Neural progenitor cell (in vitro differentiated cells): ENCODE measurements at regions not wholly inside any gene's neighbourhood (a gene's known extent, or its start where the extent isn't known, plus 50 kb on each side); places are given as distances from the start of the nearest gene placed in this dataset.

Experiments
- DNase-seq: peaks from one replicate; pipeline ENCODE4 v3.0.0-alpha.2; 2016; ENCODE audit warnings: low spot score
- H2AFZ ChIP-seq: fragments of 200-600 bp; sonication (generic); replicated peaks from 2 replicates; pipeline ENCODE4 v1.6.1; 2016; ENCODE audit warnings: antibody characterized with exemption
- H3F3A ChIP-seq: fragments of 200-600 bp; sonication (generic); 2 replicates; pipeline ENCODE4 v1.6.1; 2016; ENCODE audit warnings: antibody characterized with exemption, low read depth
- H3K27ac ChIP-seq: fragments of 200-600 bp; sonication (generic); 2 replicates; pipeline ENCODE4 v1.5.1; 2016; ENCODE audit warnings: mild to moderate bottlenecking
- H3K27me3 ChIP-seq: fragments of 200-600 bp; sonication (generic); 2 replicates; pipeline ENCODE4 v1.6.1; 2016; ENCODE audit warnings: mild to moderate bottlenecking, moderate library complexity
- H3K36me3 ChIP-seq: fragments of 200-600 bp; sonication (generic); 2 replicates; pipeline ENCODE4 v1.5.1; 2016
- H3K4me1 ChIP-seq: fragments of 200-600 bp; sonication (generic); 2 replicates; pipeline ENCODE4 v1.6.1; 2016; ENCODE audit warnings: mixed run types
- H3K4me2 ChIP-seq: fragments of 200-600 bp; sonication (generic); 2 replicates; pipeline ENCODE4 v1.6.1; 2016
- H3K4me3 ChIP-seq: fragments of 200-600 bp; sonication (generic); 2 replicates; pipeline ENCODE4 v1.5.1; 2016
- H3K79me2 ChIP-seq: fragments of 200-600 bp; sonication (generic); 2 replicates; pipeline ENCODE4 v1.6.1; 2016; ENCODE audit warnings: low read depth
- H3K9ac ChIP-seq: fragments of 200-600 bp; sonication (generic); 2 replicates; pipeline ENCODE4 v1.6.1; 2016
- H3K9me3 ChIP-seq: fragments of 200-600 bp; sonication (generic); 2 replicates; pipeline ENCODE4 v1.5.1; 2016; ENCODE audit warnings: low read depth
- H4K20me1 ChIP-seq: fragments of 200-600 bp; sonication (generic); 2 replicates; pipeline ENCODE4 v1.6.1; 2016; ENCODE audit warnings: low read depth
- H3K27ac Mint-ChIP-seq: 3 replicates; pipeline ENCODE4 v1.8.0; 2021; ENCODE audit warnings: mixed read lengths
- H3K27me3 Mint-ChIP-seq: 2 replicates; pipeline ENCODE4 v1.8.0; 2022; ENCODE audit warnings: low read depth, mild to moderate bottlenecking, inconsistent platforms, moderate library complexity, mixed read lengths; ENCODE audit not compliant: insufficient read depth
- H3K36me3 Mint-ChIP-seq: 3 replicates; pipeline ENCODE4 v1.8.0; 2021; ENCODE audit warnings: mixed read lengths
- H3K4me1 Mint-ChIP-seq: 3 replicates; pipeline ENCODE4 v1.8.0; 2021; ENCODE audit warnings: mixed read lengths
- H3K4me3 Mint-ChIP-seq: 3 replicates; pipeline ENCODE4 v1.8.0; 2021; ENCODE audit warnings: mild to moderate bottlenecking, moderate library complexity, mixed read lengths
- H3K9me3 Mint-ChIP-seq: 3 replicates; pipeline ENCODE4 v1.8.0; 2020; ENCODE audit warnings: mixed read lengths
- EZH2 ChIP-seq: fragments of 200-600 bp; sonication (generic); IDR thresholded peaks from 2 replicates; pipeline ENCODE4 v1.6.1; 2017; ENCODE audit warnings: antibody characterized with exemption, mild to moderate bottlenecking, moderate library complexity
- EZH2phosphoT487 ChIP-seq: fragments of 200-600 bp; sonication (generic); IDR thresholded peaks from 2 replicates; pipeline ENCODE4 v1.6.1; 2017; ENCODE audit warnings: antibody characterized with exemption
- TF ChIP-seq, protein P1 (sequence below): fragments of 200-600 bp; sonication (generic); IDR thresholded peaks from 2 replicates; pipeline ENCODE4 v1.5.1; 2017; ENCODE audit warnings: antibody characterized with exemption, mild to moderate bottlenecking

DNA sequence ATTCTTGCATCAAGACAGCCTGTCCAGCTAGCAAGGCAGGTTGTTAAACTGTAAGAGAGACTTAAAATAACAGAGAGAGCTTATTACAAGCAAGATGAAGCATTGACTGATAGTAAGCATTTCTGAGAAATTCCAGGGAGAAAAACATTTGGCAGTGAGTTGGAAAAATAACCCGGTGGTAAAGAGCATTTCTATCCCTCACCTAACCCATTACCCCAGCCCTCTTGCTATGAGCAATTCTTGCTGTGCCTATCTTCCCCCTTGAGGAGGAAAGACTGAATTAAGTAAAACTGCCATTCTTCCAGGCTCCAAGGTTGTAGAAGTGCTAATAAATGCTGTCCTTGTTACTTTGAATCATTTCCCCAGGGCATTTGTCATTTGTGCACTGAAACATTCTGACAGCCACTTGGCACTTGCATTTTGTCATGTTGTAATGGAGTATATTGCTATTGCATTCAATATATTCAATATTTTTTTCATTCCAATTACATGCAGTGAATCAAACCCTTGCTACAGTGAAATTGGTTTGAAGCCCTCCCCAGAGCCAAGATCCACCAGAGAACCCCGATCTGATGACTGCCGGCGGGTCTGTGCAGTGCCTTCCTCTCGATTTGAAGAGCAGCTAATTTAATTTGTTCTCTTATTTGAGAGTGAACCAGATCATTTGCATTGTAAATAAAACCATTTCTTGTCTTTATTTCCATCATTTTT, 291.1 kb downstream of the HIVEP2 start:
- Histone ChIP-seq H3K9me3 (no peaks in the 10 kb centered on the region), H3K27ac (no peak overlapping the region), H3K4me2 (no peak overlapping the region), H3K79me2 (no peaks in the 10 kb centered on the region), H3K4me3 (no peak overlapping the region), H3K9ac (no peak overlapping the region), H3K36me3 (no peaks in the 10 kb centered on the region), H2AFZ (no peak overlapping the region), H3F3A (no peaks in the 10 kb centered on the region), H4K20me1 (no peaks in the 10 kb centered on the region), H3K27me3 (no peaks in the 10 kb centered on the region), H3K4me1 (no peaks in the 10 kb centered on the region)
- Mint-ChIP-seq H3K27me3 (peaks cover 9% of the 10 kb centered on the region), H3K36me3 (no peaks in the 10 kb centered on the region), H3K27ac (no peak overlapping the region), H3K9me3 (no peaks in the 10 kb centered on the region), H3K4me3 (no peak overlapping the region), H3K4me1 (no peaks in the 10 kb centered on the region)
- DNase-seq = no peak
- TF ChIP-seq EZH2phosphoT487 (no peak), EZH2 (no peak)
- TF ChIP-seq, protein P1, sequence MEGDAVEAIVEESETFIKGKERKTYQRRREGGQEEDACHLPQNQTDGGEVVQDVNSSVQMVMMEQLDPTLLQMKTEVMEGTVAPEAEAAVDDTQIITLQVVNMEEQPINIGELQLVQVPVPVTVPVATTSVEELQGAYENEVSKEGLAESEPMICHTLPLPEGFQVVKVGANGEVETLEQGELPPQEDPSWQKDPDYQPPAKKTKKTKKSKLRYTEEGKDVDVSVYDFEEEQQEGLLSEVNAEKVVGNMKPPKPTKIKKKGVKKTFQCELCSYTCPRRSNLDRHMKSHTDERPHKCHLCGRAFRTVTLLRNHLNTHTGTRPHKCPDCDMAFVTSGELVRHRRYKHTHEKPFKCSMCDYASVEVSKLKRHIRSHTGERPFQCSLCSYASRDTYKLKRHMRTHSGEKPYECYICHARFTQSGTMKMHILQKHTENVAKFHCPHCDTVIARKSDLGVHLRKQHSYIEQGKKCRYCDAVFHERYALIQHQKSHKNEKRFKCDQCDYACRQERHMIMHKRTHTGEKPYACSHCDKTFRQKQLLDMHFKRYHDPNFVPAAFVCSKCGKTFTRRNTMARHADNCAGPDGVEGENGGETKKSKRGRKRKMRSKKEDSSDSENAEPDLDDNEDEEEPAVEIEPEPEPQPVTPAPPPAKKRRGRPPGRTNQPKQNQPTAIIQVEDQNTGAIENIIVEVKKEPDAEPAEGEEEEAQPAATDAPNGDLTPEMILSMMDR = no peak

DNA sequence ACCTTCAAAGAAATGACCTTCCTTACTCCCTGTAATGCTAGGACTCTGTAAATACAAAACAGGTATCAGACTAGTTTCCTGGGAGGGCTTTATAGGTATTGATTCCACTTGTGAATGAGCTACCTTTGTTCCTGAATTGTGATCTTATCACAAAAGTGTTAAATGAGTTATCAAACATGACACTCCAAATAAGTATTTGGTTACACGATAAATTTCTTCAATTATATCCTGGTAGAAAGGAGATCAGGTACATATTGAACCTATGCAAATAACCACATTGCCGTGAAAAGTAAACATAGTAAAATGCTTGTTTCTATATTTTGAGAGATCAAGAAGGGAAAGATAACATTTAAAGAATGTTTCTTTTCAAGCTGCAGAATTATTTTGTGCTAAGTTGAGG, 285.3 kb downstream of the HIVEP2 start:
- Histone ChIP-seq H3K4me3 (no peak overlapping the region), H3K27me3 (no peaks in the 10 kb centered on the region), H3K36me3 (no peaks in the 10 kb centered on the region), H3K27ac (no peak overlapping the region), H3K4me1 (no peaks in the 10 kb centered on the region), H3K4me2 (no peak overlapping the region), H3K9ac (no peak overlapping the region), H3K79me2 (no peaks in the 10 kb centered on the region), H4K20me1 (no peaks in the 10 kb centered on the region), H2AFZ (no peak overlapping the region), H3F3A (no peaks in the 10 kb centered on the region), H3K9me3 (no peaks in the 10 kb centered on the region)
- Mint-ChIP-seq H3K27ac (no peak overlapping the region), H3K4me3 (no peak overlapping the region), H3K36me3 (no peaks in the 10 kb centered on the region), H3K4me1 (no peaks in the 10 kb centered on the region), H3K9me3 (peaks cover 7% of the 10 kb centered on the region), H3K27me3 (no peaks in the 10 kb centered on the region)
- TF ChIP-seq, protein P1 = no peak
- TF ChIP-seq EZH2phosphoT487 (no peak), EZH2 (no peak)
- no peak for DNase-seq

DNA sequence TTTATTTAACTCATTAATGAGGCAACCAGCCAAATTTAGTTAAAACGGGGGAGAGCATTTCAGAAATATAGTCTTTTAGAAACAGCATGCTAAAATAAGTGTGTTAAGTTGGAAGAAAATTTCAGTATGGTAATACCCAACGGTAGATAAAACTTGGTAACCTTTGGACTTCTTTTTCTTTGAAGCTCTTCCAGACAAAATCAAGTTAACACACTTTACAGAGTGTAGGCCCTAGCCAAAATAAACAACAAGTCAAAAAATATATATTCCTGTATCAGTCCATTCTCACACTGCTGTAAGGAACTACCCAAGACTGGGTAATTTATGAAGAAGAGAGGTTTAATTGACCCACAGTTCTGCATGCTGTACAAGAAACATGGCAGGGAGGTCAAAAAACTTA, 279.6 kb downstream of the HIVEP2 start:
- H3K79me2 ChIP-seq = no peaks in the 10 kb centered on the region
- TF ChIP-seq, protein P1 = no peak
- TF ChIP-seq EZH2 (no peak), EZH2phosphoT487 (no peak)
- no peak overlapping the region for H3K4me3 ChIP-seq
- H3F3A ChIP-seq = no peaks in the 10 kb centered on the region
- Mint-ChIP-seq H3K27ac (no peak overlapping the region), H3K4me1 (no peaks in the 10 kb centered on the region), H3K9me3 (peaks cover 7% of the 10 kb centered on the region), H3K27me3 (no peaks in the 10 kb centered on the region), H3K4me3 (no peak overlapping the region), H3K36me3 (no peaks in the 10 kb centered on the region)
- H3K27ac ChIP-seq = no peak overlapping the region
- no peak overlapping the region for H2AFZ ChIP-seq
- H4K20me1 ChIP-seq = no peaks in the 10 kb centered on the region
- H3K4me2 ChIP-seq = no peak overlapping the region
- DNase-seq = no peak
- no peaks in the 10 kb centered on the region for H3K9me3 ChIP-seq
- H3K27me3 ChIP-seq = no peaks in the 10 kb centered on the region
- no peak overlapping the region for H3K9ac ChIP-seq
- no peaks in the 10 kb centered on the region for H3K4me1 ChIP-seq
- H3K36me3 ChIP-seq = no peaks in the 10 kb centered on the region
